Activated naive CD8-positive, alpha-beta T cell treated with anti-CD3 and anti-CD28 coated beads, Interleukin-2, amount 50 U/mL, for 24 hours (primary cell): ENCODE measurements at regions not wholly inside any gene's neighbourhood (a gene's known extent, or its start where the extent isn't known, plus 50 kb on each side); places are given as distances from the start of the nearest gene placed in this dataset.

Experiments
- ATAC-seq: fragments of 150-1000 bp; cut with Tn5 transposase; one replicate; pipeline ENCODE4 v1.10.0; 2021
- DNase-seq: peaks from one replicate; pipeline ENCODE4 v3.0.0; 2021
- H3K27ac Mint-ChIP-seq: one replicate; pipeline ENCODE4 v1.8.0; 2021; ENCODE audit warnings: mild to moderate bottlenecking, mixed read lengths
- H3K27me3 Mint-ChIP-seq: one replicate; pipeline ENCODE4 v1.8.0; 2021; ENCODE audit warnings: mixed read lengths
- H3K36me3 Mint-ChIP-seq: one replicate; pipeline ENCODE4 v1.8.0; 2021; ENCODE audit warnings: low read depth, mixed read lengths
- H3K4me1 Mint-ChIP-seq: one replicate; pipeline ENCODE4 v1.8.0; 2021; ENCODE audit warnings: mixed read lengths
- H3K4me3 Mint-ChIP-seq: one replicate; pipeline ENCODE4 v1.8.0; 2021; ENCODE audit warnings: mild to moderate bottlenecking, moderate library complexity, mixed read lengths
- H3K9me3 Mint-ChIP-seq: one replicate; pipeline ENCODE4 v1.8.0; 2021; ENCODE audit warnings: mixed read lengths

DNA sequence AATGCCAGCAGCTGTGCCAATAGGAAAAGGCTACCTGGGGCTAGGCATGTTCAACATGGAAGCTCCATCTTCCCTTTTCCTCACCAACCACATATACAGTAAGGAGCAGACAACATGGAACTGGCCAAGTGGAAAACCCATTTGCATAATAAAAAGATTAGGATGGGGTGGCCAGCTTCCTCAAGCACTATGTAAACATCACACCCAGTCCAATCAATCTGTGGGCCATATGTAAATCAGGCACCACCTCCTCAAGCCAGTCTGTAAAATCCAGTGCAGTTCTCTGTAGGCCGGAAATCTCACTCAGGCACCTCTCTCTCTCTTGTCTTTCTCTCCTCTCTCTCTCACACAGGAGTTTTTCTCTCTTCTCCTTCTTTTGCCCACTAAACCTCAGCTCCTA lies 360.2 kb upstream of the GRIA1 start:
- no peaks in the 10 kb centered on the region for H3K36me3 Mint-ChIP-seq
- DNase-seq (no peak), ATAC-seq (no peak)
- H3K4me1 Mint-ChIP-seq: no peaks in the 10 kb centered on the region
- H3K9me3 Mint-ChIP-seq: peaks cover 19% of the 10 kb centered on the region
- H3K27me3 Mint-ChIP-seq: no peaks in the 10 kb centered on the region
- H3K27ac Mint-ChIP-seq: no peak overlapping the region
- no peak overlapping the region for H3K4me3 Mint-ChIP-seq

DNA sequence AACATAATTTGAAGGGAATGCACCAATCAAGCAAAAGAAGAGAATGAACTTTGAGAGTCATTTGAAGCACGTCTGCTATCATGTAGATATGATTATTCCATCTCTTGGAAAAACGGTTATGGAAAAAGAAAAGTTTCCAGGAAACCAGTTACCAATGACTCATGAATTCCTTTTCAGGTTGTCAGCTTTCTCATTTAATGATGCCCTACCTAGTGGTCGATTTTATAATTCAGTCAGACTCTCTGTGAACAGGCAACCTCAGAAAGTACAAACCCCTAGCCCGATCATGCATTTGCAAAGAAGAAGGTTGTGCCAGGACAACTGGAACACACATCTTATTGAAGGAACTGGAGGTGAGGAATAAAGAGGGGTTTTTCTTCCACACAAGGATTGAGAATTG lies 355.1 kb upstream of the GRIA1 start:
- H3K27me3 Mint-ChIP-seq: no peaks in the 10 kb centered on the region
- ATAC-seq (no peak), DNase-seq (no peak)
- H3K36me3 Mint-ChIP-seq: no peaks in the 10 kb centered on the region
- H3K9me3 Mint-ChIP-seq: peaks cover 19% of the 10 kb centered on the region
- H3K27ac Mint-ChIP-seq: no peak overlapping the region
- no peaks in the 10 kb centered on the region for H3K4me1 Mint-ChIP-seq
- H3K4me3 Mint-ChIP-seq: no peak overlapping the region

DNA sequence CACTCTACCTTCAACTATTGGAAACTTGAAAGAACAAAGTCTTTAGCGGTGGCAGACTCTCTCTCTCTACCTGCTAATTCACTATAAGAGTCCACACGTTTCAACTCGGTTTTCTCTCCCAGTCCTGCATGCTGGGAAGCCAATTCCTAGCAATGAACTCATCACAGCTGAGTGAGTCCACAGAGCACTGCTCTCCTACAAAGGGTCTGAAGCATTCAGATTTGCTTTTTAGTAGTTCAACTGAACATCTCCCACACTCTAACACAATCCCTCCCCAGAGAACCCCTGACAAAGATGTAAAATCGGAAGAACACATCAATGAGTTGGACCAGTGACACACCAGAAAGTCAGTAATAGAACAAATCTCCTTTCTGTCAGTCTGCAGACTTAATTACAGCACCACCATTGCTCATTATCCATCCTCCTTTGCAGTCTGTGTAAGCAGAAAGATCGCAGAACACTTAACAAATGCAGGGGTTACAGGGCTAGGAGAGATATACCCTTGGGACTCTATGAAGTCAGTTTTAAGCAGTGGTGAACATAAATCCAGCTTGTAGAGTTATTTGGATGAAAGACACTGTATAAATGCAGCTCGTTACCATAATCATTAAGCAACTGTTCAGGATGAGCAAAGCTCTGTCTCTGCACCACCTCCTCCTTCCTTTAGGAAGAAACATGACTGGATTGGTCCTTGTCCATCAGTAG lies 353.4 kb upstream of the GRIA1 start:
- DNase-seq (no peak), ATAC-seq (no peak)
- Mint-ChIP-seq H3K36me3 (no peaks in the 10 kb centered on the region), H3K4me3 (no peak overlapping the region), H3K27ac (no peak overlapping the region), H3K4me1 (no peaks in the 10 kb centered on the region), H3K9me3 (peaks cover 13% of the 10 kb centered on the region), H3K27me3 (no peaks in the 10 kb centered on the region)

DNA sequence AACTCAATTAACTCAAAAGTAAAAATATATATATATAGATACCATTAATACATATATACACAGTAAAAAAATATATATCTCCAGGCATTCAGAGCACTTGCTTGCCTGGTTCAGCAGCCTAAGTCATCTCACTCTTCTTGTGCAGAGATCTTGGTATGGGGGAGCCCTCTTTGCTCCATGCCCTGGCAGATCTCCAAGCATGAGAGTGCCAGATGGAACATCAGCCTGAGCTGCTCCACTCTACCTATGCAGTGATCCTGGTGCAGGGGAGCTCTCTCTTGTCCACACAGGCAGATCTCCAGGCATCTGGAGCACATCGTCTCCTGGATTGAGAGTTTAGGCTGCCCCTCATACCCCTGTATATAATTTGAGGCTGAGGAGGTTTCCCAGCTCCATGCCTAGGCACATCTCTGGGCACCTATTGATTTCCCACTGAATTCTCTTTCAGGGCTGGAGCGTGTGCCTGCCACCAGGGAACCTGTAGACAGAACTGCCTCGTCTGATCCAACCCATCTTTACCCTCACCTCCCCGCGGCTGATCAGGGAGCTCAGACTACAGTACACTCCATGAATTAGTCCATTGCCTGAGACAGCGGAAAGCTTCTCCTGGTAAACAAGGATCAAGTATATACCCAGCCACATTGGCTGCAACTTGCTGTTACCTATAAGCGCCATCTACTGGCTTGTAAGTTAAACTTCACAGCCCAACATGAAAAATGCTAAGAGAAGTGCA lies 342.4 kb upstream of the GRIA1 start:
- Mint-ChIP-seq H3K36me3 (no peaks in the 10 kb centered on the region), H3K4me3 (no peak overlapping the region), H3K27ac (no peak overlapping the region), H3K4me1 (no peaks in the 10 kb centered on the region), H3K9me3 (peaks cover 34% of the 10 kb centered on the region), H3K27me3 (no peaks in the 10 kb centered on the region)
- DNase-seq (no peak), ATAC-seq (no peak)

DNA sequence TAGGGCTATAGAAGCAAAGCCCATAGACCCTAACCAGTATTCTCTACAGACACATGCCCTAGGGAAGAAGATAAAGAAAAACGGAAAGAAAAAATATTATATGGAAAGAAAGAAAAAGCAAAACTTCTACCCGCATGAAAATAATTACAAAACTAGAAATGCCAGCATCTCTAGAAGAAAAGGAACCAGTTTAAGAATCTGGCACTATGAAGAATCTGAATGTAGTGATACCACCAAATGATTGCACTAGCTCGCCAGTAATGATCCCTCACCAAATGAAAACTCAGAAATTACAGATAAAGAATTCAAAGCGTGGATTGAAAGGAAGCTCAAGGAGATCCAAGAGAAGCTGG lies 341.9 kb upstream of the GRIA1 start:
- Mint-ChIP-seq H3K9me3 (peaks cover 32% of the 10 kb centered on the region), H3K4me1 (no peaks in the 10 kb centered on the region), H3K27me3 (no peaks in the 10 kb centered on the region), H3K36me3 (no peaks in the 10 kb centered on the region), H3K27ac (no peak overlapping the region), H3K4me3 (no peak overlapping the region)
- ATAC-seq (no peak), DNase-seq (no peak)

DNA sequence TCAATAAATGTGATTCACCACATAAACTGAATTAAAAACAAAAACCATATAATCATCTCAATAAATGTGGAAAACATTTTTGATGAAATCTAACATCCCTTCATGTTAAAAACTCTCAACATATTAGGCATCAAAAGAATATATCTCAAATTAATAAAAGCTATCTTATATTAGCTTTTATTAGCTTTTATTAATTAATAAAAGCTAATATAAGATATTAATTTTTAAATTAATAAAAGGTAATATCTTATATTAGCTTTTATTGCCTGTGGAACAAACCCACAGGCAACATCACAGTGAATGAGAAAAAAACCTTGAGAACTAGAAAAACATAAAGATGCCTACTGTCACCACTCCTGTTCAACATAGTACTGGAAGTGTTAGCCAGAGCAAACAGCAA lies 338.9 kb upstream of the GRIA1 start:
- DNase-seq (no peak), ATAC-seq (no peak)
- peaks cover 22% of the 10 kb centered on the region for H3K9me3 Mint-ChIP-seq
- no peaks in the 10 kb centered on the region for H3K4me1 Mint-ChIP-seq
- no peaks in the 10 kb centered on the region for H3K36me3 Mint-ChIP-seq
- H3K27ac Mint-ChIP-seq: no peak overlapping the region
- no peaks in the 10 kb centered on the region for H3K27me3 Mint-ChIP-seq
- no peak overlapping the region for H3K4me3 Mint-ChIP-seq

DNA sequence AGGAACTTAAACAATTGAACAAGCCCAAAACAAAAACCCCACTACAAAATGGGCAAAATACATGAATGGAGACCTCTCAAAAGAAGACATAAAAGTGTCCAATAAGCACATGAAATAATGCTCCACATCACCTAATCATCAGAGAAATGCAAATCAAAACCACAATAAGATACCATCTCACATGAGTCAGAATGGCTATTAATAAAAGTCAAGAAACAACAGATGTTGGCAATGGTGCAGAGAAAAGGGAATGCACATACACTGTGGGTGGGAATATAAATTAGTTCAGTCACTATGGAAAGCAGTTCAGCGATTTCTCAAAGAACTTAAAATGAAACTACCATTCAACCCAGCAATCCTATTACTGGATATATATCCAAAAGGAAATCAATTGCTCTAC lies 337.4 kb upstream of the GRIA1 start:
- no peaks in the 10 kb centered on the region for H3K36me3 Mint-ChIP-seq
- no peaks in the 10 kb centered on the region for H3K27me3 Mint-ChIP-seq

DNA sequence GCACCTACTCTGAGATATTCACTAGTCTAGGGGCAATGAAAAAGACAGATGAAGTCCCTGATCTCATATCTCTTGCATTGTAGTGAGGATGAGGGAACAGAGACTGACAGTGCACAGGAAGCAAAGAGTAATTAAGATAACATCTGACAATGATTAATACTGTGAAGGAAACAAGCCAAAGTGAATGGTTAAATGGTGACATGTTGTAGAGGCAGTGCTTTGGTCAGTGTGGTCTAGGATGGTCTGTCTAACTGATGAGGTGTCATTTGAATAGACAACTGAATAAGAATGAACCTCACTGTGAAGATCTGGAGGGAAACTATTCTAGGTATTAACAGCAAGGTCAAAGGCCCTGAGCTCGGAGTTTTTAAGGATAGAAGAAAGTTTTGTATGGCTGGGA lies 333.3 kb upstream of the GRIA1 start:
- Mint-ChIP-seq H3K4me1 (no peaks in the 10 kb centered on the region), H3K36me3 (no peaks in the 10 kb centered on the region), H3K4me3 (no peak overlapping the region), H3K27me3 (no peaks in the 10 kb centered on the region), H3K9me3 (no peaks in the 10 kb centered on the region), H3K27ac (no peak overlapping the region)
- ATAC-seq: no peak
- no peak for DNase-seq

More for the DNA sequence above, 337.4 kb upstream of the GRIA1 start:
- no peaks in the 10 kb centered on the region for H3K4me1 Mint-ChIP-seq
- DNase-seq: no peak
- H3K9me3 Mint-ChIP-seq: peaks cover 17% of the 10 kb centered on the region
- H3K4me3 Mint-ChIP-seq: no peak overlapping the region
- ATAC-seq: no peak
- H3K27ac Mint-ChIP-seq: no peak overlapping the region

DNA sequence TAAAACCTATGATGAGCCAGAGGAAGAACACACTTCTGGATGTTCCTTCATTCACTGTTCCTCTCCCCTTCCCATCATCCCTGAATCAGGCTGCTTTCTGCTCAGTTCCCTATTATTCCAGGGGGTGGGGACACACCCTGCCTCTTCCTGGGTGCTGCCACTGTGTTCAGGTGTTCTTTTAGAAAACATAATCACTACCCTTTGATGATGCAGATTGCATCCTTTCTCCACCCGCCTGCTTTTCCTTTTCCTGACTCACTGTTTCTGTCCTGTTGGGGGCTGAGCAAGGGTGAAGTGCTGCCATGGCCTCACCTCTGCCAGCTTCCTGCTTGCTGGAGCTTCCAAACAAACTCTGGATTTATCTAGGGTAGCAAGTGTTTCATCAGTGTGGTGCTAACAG lies 331.9 kb upstream of the GRIA1 start:
- Mint-ChIP-seq H3K27me3 (no peaks in the 10 kb centered on the region), H3K4me3 (no peak overlapping the region), H3K9me3 (peaks cover 3% of the 10 kb centered on the region), H3K27ac (no peak overlapping the region), H3K36me3 (no peaks in the 10 kb centered on the region), H3K4me1 (no peaks in the 10 kb centered on the region)
- DNase-seq: no peak
- ATAC-seq: no peak

DNA sequence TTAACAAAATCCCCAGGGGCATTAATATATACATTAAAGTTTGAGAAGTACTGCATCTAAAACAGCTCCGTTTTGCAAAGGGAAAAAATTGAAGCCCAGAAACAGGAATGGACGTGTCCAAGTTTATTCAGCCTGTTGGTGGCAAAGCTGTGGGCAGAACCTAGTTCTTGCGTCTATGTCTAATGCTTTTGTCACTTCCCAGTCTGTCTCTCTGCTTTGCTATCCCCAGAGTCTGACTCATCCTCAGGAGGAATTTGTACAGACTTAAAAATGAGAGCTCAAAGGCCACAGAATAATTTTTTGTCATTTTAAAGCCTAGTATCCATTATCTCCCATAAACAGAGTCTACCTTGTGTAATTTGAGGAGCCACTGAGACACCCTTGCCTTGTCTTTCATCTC lies 330.9 kb upstream of the GRIA1 start:
- H3K4me1 Mint-ChIP-seq: no peaks in the 10 kb centered on the region
- ATAC-seq: no peak
- no peak overlapping the region for H3K27ac Mint-ChIP-seq
- H3K27me3 Mint-ChIP-seq: no peaks in the 10 kb centered on the region
- no peak overlapping the region for H3K4me3 Mint-ChIP-seq
- peaks cover 3% of the 10 kb centered on the region for H3K9me3 Mint-ChIP-seq
- DNase-seq: no peak
- H3K36me3 Mint-ChIP-seq: no peaks in the 10 kb centered on the region

DNA sequence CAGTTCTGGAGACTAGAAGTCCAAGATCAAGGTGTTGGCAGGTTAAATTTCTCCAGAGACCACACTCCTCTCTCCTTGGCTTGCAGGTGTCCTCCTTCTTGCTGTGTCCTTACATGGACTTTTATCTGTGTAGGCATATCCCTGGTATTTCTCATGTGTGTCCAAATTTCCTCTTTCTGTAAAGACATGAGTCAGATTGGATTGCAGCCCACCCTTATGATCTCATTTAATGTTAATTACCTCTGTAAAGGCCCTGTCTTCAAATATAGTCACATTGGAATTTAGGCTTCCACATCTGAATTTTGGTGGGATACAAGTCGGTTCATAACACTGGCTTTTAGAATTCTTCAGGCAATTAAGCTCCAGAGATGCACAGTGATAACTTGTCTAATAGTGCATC lies 322.2 kb upstream of the GRIA1 start:
- Mint-ChIP-seq H3K27me3 (no peaks in the 10 kb centered on the region), H3K9me3 (peaks cover 9% of the 10 kb centered on the region), H3K27ac (no peak overlapping the region), H3K4me1 (no peaks in the 10 kb centered on the region), H3K4me3 (no peak overlapping the region), H3K36me3 (no peaks in the 10 kb centered on the region)
- no peak for DNase-seq
- ATAC-seq: no peak

DNA sequence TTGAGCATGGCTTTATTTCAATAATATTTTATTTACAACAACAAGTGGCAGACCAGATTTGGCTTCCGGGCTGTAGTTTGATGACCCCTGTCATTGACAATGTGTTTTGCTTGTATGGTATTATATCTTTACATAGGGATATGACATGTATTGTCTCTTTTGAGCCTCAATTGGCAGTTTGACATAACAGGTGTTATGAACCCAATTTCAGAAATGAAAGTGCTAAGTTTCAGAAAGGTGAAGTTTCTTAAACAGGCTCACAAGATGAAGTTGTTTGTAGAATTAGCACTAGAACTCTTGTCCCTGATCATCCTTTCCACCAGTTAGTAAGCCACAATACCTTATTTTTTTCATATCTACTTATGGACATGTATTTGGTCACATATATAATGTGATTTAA lies 303.0 kb upstream of the GRIA1 start:
- Mint-ChIP-seq H3K9me3 (peaks cover 5% of the 10 kb centered on the region), H3K4me1 (no peaks in the 10 kb centered on the region), H3K4me3 (no peak overlapping the region), H3K27ac (no peak overlapping the region), H3K27me3 (no peaks in the 10 kb centered on the region), H3K36me3 (no peaks in the 10 kb centered on the region)
- ATAC-seq (no peak), DNase-seq (no peak)

DNA sequence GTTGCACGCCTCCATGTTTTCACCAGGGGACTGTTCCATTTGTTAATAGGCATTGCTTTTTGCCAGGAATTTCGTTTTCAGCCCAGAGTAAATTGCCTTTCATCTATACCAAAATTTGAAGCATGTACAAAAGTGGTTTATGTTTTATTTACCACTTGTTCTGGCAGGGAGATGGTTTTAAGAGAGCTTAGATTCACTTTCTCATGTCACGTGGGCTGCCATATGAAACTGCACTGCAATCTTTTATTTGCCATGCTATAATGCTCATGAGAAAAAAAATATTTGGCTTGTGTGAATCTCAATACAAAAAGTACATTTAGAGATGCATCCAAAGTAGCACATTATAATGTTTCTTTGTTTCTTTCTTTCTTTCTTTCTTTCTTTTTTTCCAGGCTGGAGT lies 284.1 kb upstream of the GRIA1 start:
- no peaks in the 10 kb centered on the region for H3K9me3 Mint-ChIP-seq
- H3K27me3 Mint-ChIP-seq: no peaks in the 10 kb centered on the region
- H3K27ac Mint-ChIP-seq: no peak overlapping the region
- DNase-seq (no peak), ATAC-seq (no peak)
- no peak overlapping the region for H3K4me3 Mint-ChIP-seq
- H3K4me1 Mint-ChIP-seq: no peaks in the 10 kb centered on the region
- no peaks in the 10 kb centered on the region for H3K36me3 Mint-ChIP-seq

DNA sequence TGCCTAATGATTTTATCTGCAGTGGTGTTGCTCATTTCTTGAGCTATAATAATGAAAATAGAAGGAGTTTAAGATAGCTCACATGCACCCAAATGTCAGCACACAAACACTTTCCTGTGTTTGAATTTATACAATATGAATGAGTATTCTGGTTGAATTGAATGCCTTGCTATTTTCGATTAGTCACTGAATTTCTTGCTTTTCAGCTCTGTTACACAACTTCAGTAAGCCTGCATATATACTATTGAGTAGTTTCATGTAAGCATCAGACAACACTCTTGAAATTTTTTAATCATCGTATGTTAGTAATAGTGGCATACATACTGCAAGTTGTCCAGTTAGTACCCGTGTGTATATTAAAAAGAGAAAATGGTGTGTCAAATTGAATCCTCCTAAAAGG lies 281.5 kb upstream of the GRIA1 start:
- Mint-ChIP-seq H3K4me1 (no peaks in the 10 kb centered on the region), H3K4me3 (no peak overlapping the region), H3K9me3 (peaks cover 2% of the 10 kb centered on the region), H3K27ac (no peak overlapping the region), H3K36me3 (no peaks in the 10 kb centered on the region), H3K27me3 (no peaks in the 10 kb centered on the region)
- DNase-seq (no peak), ATAC-seq (no peak)

DNA sequence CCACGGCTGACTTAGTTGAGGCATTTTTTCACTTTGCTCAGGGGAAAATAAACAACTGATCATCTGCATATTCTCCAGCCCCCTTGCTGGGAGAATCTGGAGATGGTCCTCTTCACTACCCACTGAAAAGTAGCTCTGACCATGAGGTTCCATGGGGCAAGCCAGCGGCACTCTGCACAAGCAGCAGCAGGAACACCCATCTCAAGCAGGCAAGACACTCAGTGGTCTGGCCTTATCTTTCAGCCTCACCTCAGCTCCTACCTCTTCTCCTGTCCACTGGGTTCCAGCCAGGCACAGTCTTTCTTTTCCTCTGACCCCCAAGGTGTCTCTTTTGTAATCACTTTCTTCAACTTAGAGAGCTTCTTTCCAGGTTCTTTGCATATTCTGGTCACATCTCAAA lies 280.8 kb upstream of the GRIA1 start:
- Mint-ChIP-seq H3K4me3 (no peak overlapping the region), H3K9me3 (peaks cover 5% of the 10 kb centered on the region), H3K27me3 (no peaks in the 10 kb centered on the region), H3K4me1 (no peaks in the 10 kb centered on the region), H3K27ac (no peak overlapping the region), H3K36me3 (no peaks in the 10 kb centered on the region)
- ATAC-seq (no peak), DNase-seq (no peak)

DNA sequence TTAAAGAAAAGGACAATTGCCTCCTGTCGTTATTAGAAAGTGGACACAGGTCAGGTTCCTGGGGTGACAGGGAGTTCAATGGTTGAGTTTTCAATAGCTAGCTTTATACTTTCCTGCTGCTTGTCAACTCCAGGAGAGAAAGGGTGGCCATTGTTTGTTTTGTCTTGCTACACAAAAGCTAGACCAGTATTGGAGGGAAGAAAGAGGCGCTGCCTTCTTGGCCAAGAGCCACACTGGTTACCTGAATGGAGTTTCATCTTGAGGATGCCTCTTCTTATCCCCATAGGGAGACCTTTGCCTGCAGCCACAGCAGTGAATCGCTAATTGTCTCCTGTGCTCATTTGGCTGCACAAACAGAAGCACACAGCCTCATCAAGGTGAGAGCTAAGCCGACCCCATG lies 279.4 kb upstream of the GRIA1 start:
- no peaks in the 10 kb centered on the region for H3K27me3 Mint-ChIP-seq
- H3K4me1 Mint-ChIP-seq: no peaks in the 10 kb centered on the region
- H3K4me3 Mint-ChIP-seq: no peak overlapping the region
- DNase-seq (no peak), ATAC-seq (no peak)
- no peak overlapping the region for H3K27ac Mint-ChIP-seq
- H3K9me3 Mint-ChIP-seq: peaks cover 14% of the 10 kb centered on the region
- no peaks in the 10 kb centered on the region for H3K36me3 Mint-ChIP-seq
